ENCODE measurements at regions not wholly inside any gene's neighbourhood (a gene's known extent, or its start where the extent isn't known, plus 50 kb on each side); places are given as distances from the start of the nearest gene placed in this dataset.
"Not testable (repeated sequence)": the region's sequence is repeated elsewhere in the genome, so short reads cannot be mapped to it uniquely, and the experiment has no call there.

DNA sequence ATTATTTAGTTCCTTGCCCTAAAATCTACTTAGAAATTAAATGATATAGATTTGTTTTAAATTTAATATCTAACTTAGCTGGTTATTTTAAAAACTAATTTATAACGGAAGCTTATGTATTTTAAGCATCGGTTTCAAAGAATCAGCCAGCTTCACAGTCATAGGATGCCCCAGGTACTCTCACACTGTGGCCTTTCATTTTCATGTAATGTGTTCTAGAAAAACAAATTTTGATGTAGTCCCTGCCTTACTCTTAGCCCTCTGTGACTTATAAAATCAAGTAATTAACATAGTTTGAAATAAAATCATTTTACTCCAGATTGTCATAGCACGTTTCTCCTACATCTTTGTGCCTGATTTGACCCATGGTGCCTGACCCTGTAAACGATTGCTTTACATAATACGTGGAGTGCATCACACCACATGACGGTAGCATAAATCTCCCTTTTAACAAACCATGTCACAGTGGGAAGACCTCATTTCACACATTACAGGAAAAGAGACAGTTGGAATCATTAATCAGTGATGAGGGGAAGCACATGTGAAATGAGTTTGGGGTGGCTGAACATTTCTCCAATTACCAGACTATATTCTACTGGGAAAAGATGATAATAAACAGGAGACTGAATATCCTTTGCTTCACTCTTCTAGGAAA, 731.5 kb upstream of the CDH9 start:
- ATAC-seq: no peak
- no peaks in the 10 kb centered on the region for H3K9me3 ChIP-seq (ENCODE audit: control insufficient read depth, low read length, poor library complexity, severe bottlenecking)
- Mint-ChIP-seq H3K27me3 (no peaks in the 10 kb centered on the region), H3K27ac (no peak overlapping the region), H3K4me1 (no peaks in the 10 kb centered on the region), H3K4me3 (no peak overlapping the region), H3K36me3 (ENCODE audit: low read depth) (no peaks in the 10 kb centered on the region)
- no peak for DNase-seq

DNA sequence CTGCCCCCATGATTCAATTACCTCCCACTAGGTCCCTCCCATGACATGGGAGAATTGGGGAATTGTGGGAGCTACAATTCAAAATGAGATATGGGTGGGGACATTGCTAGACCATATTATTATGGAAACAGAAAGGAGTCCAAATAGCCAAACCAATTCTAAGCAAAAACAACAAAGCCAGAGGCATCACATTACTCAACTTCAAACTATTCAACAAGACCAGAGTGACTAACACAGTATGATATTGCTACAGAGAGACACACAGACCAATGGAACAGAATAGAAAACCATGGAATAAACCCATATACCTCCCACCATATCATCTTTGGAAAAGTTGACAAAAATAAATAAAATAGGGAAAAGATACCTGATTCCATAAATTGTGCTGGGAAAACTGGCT, 710.5 kb upstream of the CDH9 start:
- Mint-ChIP-seq H3K27ac (no peak overlapping the region), H3K4me1 (no peaks in the 10 kb centered on the region), H3K27me3 (no peaks in the 10 kb centered on the region), H3K36me3 (ENCODE audit: low read depth) (no peaks in the 10 kb centered on the region), H3K4me3 (no peak overlapping the region)
- H3K9me3 ChIP-seq (ENCODE audit: control insufficient read depth, low read length, poor library complexity, severe bottlenecking): no peaks in the 10 kb centered on the region
- DNase-seq: no peak
- ATAC-seq: no peak

DNA sequence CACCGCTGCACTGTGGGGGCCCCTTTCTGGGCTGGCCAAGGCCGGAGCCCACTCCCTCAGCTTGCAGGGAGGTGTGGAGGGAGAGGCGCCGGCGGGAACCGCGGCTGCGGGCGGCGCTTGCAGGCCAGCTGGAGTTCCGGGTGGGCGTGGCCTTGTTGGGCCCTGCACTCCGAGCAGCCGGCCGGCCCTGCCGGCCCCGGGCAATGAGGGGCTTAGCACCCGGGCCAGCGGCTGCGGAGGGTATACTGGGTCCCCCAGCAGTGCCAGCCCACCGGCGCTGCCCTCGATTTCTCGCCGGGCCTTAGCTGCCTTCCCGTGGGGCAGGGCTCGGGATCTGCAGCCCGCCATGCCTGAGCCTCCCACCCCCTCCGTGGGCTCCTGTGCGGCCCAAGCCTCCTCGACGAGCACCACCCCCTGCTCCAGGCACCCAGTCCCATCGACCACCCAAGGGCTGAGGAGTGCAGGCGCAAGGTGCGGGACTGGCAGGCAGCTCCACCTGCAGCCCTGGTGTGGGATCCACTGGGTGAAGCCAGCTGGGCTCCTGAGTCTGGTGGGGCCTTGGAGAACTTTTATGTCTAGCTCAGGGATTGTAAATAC, 705.1 kb upstream of the CDH9 start:
- not testable (repeated sequence) for H3K27ac Mint-ChIP-seq; H3K4me1 Mint-ChIP-seq; ATAC-seq; H3K36me3 Mint-ChIP-seq (ENCODE audit: low read depth); DNase-seq; H3K4me3 Mint-ChIP-seq; H3K27me3 Mint-ChIP-seq; H3K9me3 ChIP-seq (ENCODE audit: control insufficient read depth, low read length, poor library complexity, severe bottlenecking)

DNA sequence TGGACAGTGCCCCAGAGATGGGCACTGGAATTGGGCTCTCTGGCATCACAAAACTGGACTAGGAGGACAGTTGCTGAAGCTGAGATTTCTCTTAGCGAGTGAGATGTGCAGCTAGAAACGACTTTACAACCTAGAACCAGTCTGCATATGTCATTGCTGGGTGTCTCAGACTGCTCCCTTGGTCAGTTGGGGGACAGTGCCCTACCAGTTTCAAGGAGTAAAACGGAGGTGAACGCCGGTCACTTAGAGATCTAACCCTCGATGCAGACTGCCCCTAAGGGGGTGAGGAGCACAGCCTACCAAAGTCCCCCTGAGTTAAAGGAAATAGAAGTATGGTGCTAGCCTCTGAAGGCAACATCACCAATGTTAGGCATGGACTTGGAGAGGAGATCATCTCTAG, 704.4 kb upstream of the CDH9 start:
- H3K9me3 ChIP-seq (ENCODE audit: control insufficient read depth, low read length, poor library complexity, severe bottlenecking): no peaks in the 10 kb centered on the region
- DNase-seq (no peak), ATAC-seq (no peak)
- Mint-ChIP-seq H3K4me3 (no peak overlapping the region), H3K4me1 (no peaks in the 10 kb centered on the region), H3K27ac (no peak overlapping the region), H3K36me3 (ENCODE audit: low read depth) (peaks cover 2% of the 10 kb centered on the region), H3K27me3 (no peaks in the 10 kb centered on the region)

DNA sequence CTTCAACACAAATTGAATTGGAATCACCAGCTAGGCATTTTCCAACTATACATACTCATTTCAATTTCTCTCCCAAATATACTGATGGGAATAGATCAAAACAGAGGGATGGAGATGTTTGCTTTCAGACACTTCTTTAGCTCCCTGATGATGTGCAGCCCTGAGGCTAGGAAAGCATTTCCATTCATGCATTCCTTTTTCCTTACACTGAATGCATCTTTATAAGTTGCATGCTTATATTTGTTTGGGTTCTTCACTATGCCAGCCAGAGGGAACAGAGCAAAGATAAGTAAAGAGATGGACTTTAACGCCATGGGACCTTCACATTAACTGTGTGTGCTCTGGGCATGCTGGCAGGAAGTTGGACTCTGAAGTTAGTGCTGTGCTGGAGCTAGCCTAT, 696.5 kb upstream of the CDH9 start:
- no peaks in the 10 kb centered on the region for H3K9me3 ChIP-seq (ENCODE audit: control insufficient read depth, low read length, poor library complexity, severe bottlenecking)
- DNase-seq (no peak), ATAC-seq (no peak)
- H3K27me3 Mint-ChIP-seq: no peaks in the 10 kb centered on the region
- H3K4me1 Mint-ChIP-seq: no peaks in the 10 kb centered on the region
- H3K4me3 Mint-ChIP-seq: no peak overlapping the region
- no peaks in the 10 kb centered on the region for H3K36me3 Mint-ChIP-seq (ENCODE audit: low read depth)
- H3K27ac Mint-ChIP-seq: no peak overlapping the region

DNA sequence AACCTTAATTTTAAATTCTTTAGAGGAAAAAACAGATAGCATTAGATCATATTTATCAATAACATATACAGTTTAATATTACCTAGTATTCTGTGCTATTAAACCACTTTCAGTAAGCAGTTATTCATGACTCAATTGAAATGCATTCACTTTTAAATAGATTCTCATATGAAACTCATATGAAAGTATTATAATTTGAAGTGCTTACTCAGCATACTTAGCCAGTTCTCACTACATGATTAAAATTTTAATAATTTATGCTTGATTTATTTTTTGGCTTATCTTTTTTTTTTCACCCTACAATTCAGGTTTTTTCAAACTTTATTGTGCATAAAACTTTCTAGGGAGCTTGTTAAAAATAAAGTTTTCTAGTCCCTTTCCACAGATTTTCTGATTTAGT, 694.9 kb upstream of the CDH9 start:
- no peaks in the 10 kb centered on the region for H3K4me1 Mint-ChIP-seq
- H3K36me3 Mint-ChIP-seq (ENCODE audit: low read depth): no peaks in the 10 kb centered on the region
- no peaks in the 10 kb centered on the region for H3K9me3 ChIP-seq (ENCODE audit: control insufficient read depth, low read length, poor library complexity, severe bottlenecking)
- no peak overlapping the region for H3K4me3 Mint-ChIP-seq
- DNase-seq (no peak), ATAC-seq (no peak)
- H3K27me3 Mint-ChIP-seq: no peaks in the 10 kb centered on the region
- H3K27ac Mint-ChIP-seq: no peak overlapping the region

DNA sequence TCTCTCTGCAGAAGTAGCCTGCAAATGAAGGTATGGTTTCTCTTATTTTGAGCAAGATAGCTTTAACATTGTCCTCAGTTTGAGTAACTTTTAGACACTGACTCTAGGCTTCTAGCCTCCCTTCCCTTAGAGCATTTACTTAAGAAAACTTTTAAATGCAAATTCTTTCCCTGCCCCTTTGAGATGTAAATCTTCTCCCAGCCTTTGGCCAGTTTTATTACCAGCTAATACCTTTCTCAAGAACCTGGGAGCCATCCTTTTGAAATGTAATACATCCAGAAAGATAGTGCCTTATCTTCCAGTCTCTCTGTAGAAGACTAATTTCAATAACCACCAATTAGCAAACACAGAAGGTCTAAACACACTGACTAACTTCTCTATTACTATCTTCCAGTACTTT, 688.9 kb upstream of the CDH9 start:
- DNase-seq (no peak), ATAC-seq (no peak)
- H3K4me3 Mint-ChIP-seq: no peak overlapping the region
- no peaks in the 10 kb centered on the region for H3K36me3 Mint-ChIP-seq (ENCODE audit: low read depth)
- no peaks in the 10 kb centered on the region for H3K4me1 Mint-ChIP-seq
- no peak overlapping the region for H3K27ac Mint-ChIP-seq
- H3K27me3 Mint-ChIP-seq: no peaks in the 10 kb centered on the region
- H3K9me3 ChIP-seq (ENCODE audit: control insufficient read depth, low read length, poor library complexity, severe bottlenecking): no peaks in the 10 kb centered on the region

DNA sequence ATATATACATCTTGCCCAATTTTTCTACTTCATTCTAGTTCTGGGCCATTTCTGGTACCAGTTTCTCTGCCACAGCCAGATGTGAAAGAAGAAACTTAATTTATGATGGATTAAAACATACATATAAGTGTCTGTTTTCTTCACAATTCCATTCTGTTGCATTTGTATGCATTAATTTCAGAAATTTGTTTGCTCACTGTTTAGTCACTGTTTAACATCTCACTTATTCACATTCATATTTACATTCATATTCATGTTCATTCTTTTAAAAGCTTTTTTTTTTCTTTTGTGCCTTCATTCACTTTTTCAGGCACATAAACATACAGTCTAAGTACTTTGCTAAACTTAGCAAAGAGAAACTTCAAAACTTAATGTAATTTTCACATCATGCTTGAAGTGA, 684.0 kb upstream of the CDH9 start:
- no peak for ATAC-seq
- no peak overlapping the region for H3K4me3 Mint-ChIP-seq
- H3K4me1 Mint-ChIP-seq: no peaks in the 10 kb centered on the region
- no peaks in the 10 kb centered on the region for H3K36me3 Mint-ChIP-seq (ENCODE audit: low read depth)
- H3K27me3 Mint-ChIP-seq: no peaks in the 10 kb centered on the region
- H3K27ac Mint-ChIP-seq: no peak overlapping the region
- no peak for DNase-seq
- no peaks in the 10 kb centered on the region for H3K9me3 ChIP-seq (ENCODE audit: control insufficient read depth, low read length, poor library complexity, severe bottlenecking)

DNA sequence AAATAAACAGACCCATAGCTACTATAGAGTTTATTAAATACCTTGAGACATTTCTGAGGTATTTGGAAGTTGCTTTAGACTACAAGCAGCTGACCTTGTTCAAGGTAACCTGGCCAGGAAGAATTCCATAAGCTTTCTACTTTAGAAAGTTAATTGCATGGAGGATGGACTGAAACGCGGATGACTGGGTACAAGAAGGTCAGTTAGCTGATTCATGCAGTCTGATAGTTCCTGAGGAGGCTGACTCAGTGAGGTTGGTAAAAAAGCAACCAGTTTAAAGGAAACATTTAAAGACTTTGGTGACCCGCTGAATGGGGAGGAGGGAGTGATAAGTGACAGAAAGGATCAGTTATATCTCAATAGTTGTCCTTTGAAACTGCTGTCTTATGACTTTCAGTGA, 670.1 kb upstream of the CDH9 start:
- DNase-seq (no peak), ATAC-seq (no peak)
- H3K4me3 Mint-ChIP-seq: no peak overlapping the region
- no peaks in the 10 kb centered on the region for H3K27me3 Mint-ChIP-seq
- no peaks in the 10 kb centered on the region for H3K36me3 Mint-ChIP-seq (ENCODE audit: low read depth)
- no peak overlapping the region for H3K27ac Mint-ChIP-seq
- H3K9me3 ChIP-seq (ENCODE audit: control insufficient read depth, low read length, poor library complexity, severe bottlenecking): no peaks in the 10 kb centered on the region
- H3K4me1 Mint-ChIP-seq: no peaks in the 10 kb centered on the region

DNA sequence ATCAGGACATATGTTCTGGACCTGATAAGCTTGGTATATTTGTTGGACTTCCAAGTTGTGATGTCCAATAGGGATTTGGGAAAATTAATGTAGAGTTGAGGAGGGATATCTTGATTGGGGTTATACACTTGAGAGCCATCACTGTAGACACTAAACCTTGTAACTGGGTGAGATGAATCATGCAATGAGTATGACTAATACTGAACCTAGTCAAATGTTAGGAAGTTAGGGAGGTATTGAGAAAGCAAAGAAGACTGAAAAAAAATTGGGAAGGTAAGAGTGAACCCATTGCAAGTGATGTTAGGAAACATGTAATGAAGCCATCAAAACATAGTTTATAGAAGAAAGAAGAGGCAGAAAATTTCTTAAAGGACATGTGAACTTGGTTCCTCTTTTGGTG, 668.4 kb upstream of the CDH9 start:
- H3K36me3 Mint-ChIP-seq (ENCODE audit: low read depth): no peaks in the 10 kb centered on the region
- DNase-seq (no peak), ATAC-seq (no peak)
- H3K4me3 Mint-ChIP-seq: no peak overlapping the region
- peaks cover 4% of the 10 kb centered on the region for H3K9me3 ChIP-seq (ENCODE audit: control insufficient read depth, low read length, poor library complexity, severe bottlenecking)
- no peak overlapping the region for H3K27ac Mint-ChIP-seq
- H3K27me3 Mint-ChIP-seq: no peaks in the 10 kb centered on the region
- no peaks in the 10 kb centered on the region for H3K4me1 Mint-ChIP-seq

DNA sequence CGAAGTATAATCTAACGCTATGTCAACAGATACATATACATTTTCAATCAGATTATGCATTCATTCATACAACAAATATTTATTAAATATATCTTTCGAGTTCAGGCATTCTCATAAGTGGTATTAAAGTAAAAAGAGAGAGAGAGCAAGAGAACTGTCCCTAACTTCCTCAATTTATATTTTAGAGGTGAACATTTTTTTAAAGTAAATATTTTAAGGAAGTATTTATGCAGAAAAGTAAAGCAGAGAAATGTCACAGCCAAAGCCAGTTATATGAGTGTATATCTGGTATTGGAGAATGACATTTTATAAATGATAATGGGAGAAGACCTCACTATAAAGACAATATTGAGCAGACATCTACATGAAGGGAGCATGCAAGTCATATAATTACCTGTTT, 667.3 kb upstream of the CDH9 start:
- DNase-seq (no peak), ATAC-seq (no peak)
- Mint-ChIP-seq H3K4me1 (no peaks in the 10 kb centered on the region), H3K27me3 (no peaks in the 10 kb centered on the region), H3K4me3 (no peak overlapping the region), H3K36me3 (ENCODE audit: low read depth) (no peaks in the 10 kb centered on the region), H3K27ac (no peak overlapping the region)
- H3K9me3 ChIP-seq (ENCODE audit: control insufficient read depth, low read length, poor library complexity, severe bottlenecking): peaks cover 4% of the 10 kb centered on the region

DNA sequence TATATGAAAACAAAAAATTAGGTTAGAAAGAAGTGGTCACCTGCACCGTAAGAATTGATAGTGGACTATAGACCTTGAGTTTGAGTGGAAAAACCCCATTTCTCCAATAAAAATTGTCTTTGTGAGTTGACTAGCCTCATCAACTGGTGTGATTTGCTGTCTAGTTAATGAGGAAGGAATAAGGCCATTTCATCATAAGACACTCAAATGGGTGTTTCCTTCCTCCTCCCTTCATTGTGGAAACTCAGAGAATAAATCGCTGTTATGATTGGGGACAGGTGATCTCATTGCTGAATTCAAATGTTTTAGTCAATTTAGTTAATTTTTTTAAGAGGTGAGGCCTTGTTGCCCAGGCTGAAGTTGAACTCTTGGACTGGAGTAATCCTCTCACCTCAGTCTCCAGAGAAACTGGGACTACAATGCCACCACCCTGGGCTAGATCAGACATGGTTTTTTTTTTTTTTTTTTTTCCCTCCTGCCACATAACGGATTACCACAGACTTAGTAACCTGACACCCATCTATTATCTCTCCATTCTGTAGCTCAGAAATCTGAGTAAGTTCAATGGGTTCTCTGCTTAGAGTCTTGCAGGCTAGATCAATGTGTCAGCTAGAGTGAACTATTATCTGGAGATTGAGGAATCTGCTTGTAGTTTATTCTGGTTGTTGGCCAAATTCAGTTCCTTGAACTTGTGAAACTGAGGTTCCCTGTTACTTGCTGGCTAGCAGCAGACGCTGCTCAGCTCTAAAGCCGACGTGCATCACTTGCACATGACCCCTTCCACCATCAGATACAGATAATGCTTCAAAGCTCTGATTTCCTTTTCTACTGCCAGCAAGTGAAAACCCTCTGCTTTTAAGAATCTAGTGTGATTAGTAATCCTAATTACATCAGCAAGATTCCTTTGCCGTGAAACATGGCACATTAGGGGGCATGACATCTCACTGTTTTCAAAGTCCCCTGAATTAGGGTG, 663.8 kb upstream of the CDH9 start:
- Mint-ChIP-seq H3K36me3 (ENCODE audit: low read depth) (no peaks in the 10 kb centered on the region), H3K27me3 (no peaks in the 10 kb centered on the region), H3K4me1 (no peaks in the 10 kb centered on the region), H3K4me3 (no peak overlapping the region), H3K27ac (no peak overlapping the region)
- DNase-seq (no peak), ATAC-seq (no peak)
- H3K9me3 ChIP-seq (ENCODE audit: control insufficient read depth, low read length, poor library complexity, severe bottlenecking): peaks cover 4% of the 10 kb centered on the region

DNA sequence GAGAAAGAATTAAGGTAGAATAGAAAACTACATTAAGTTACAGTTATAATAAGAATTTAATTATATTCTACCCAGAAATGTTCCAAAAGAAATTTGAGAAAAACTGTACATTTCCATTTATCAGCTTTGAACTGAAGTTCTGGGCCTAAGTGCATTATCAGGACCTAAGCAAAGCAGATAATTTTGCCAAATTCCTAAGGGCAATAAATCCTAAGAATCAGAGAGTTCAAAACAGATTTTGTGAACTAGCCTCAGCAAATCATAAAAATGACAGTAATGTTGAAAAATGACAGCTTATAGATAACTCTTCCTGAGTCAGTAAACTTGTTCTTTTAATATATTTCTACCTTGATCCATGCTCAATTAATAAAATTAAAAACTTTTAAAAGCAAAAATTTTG, 662.1 kb upstream of the CDH9 start:
- DNase-seq (no peak), ATAC-seq (no peak)
- Mint-ChIP-seq H3K4me3 (no peak overlapping the region), H3K4me1 (no peaks in the 10 kb centered on the region), H3K27ac (no peak overlapping the region), H3K36me3 (ENCODE audit: low read depth) (no peaks in the 10 kb centered on the region), H3K27me3 (no peaks in the 10 kb centered on the region)
- H3K9me3 ChIP-seq (ENCODE audit: control insufficient read depth, low read length, poor library complexity, severe bottlenecking): peaks cover 4% of the 10 kb centered on the region
